ENCODE measurements at regions not wholly inside any gene's neighbourhood (a gene's known extent, or its start where the extent isn't known, plus 50 kb on each side); places are given as distances from the start of the nearest gene placed in this dataset.
"Not testable (repeated sequence)": the region's sequence is repeated elsewhere in the genome, so short reads cannot be mapped to it uniquely, and the experiment has no call there.

GRCh38 chr4:72690771-72691170 lies 121.8 kb upstream of the ADAMTS3 start:
- WGBS, 2 experiments (ENCODE audit: insufficient coverage in 2 of 2): 50% methylated on average over 1 of the region's 1 CpG; no CpG with 5 or more reads in 1 of the 2 experiments
- Histone ChIP-seq H3K4me3 (ENCODE audit: extremely low read depth, insufficient read depth, low read length, poor library complexity, severe bottlenecking) (no peak overlapping the region), H3K9me3 (ENCODE audit: control insufficient read depth, low read length) (no peaks in the 10 kb centered on the region), H3K27ac (ENCODE audit: low read depth, low read length, severe bottlenecking) (no peak overlapping the region), H3K36me3 (ENCODE audit: control insufficient read depth, insufficient read depth, low read length) (no peaks in the 10 kb centered on the region), H3K4me1 (ENCODE audit: control insufficient read depth, insufficient read depth, low read length, poor library complexity, severe bottlenecking) (no peaks in the 10 kb centered on the region)

GRCh38 chr4:72689923-72690322 lies 120.9 kb upstream of the ADAMTS3 start:
- no peaks in the 10 kb centered on the region for H3K9me3 ChIP-seq (ENCODE audit: control insufficient read depth, low read length)
- no peak overlapping the region for H3K27ac ChIP-seq (ENCODE audit: low read depth, low read length, severe bottlenecking)
- no CpG with 5 or more reads among the region's 1 CpG for WGBS, 2 experiments (ENCODE audit: insufficient coverage in 2 of 2)
- no peaks in the 10 kb centered on the region for H3K36me3 ChIP-seq (ENCODE audit: control insufficient read depth, insufficient read depth, low read length)
- H3K4me1 ChIP-seq (ENCODE audit: control insufficient read depth, insufficient read depth, low read length, poor library complexity, severe bottlenecking): no peaks in the 10 kb centered on the region
- H3K4me3 ChIP-seq (ENCODE audit: extremely low read depth, insufficient read depth, low read length, poor library complexity, severe bottlenecking): no peak overlapping the region

- not testable (repeated sequence) for H3K9me3 ChIP-seq (ENCODE audit: control insufficient read depth, low read length); H3K36me3 ChIP-seq (ENCODE audit: control insufficient read depth, insufficient read depth, low read length); H3K27ac ChIP-seq (ENCODE audit: low read depth, low read length, severe bottlenecking); H3K4me3 ChIP-seq (ENCODE audit: extremely low read depth, insufficient read depth, low read length, poor library complexity, severe bottlenecking); H3K4me1 ChIP-seq (ENCODE audit: control insufficient read depth, insufficient read depth, low read length, poor library complexity, severe bottlenecking)
- WGBS, 2 experiments (ENCODE audit: insufficient coverage in 2 of 2): 100% methylated on average over 1 of the region's 2 CpGs; no CpG with 5 or more reads in 1 of the 2 experiments
These were observed 117.4 kb upstream of the ADAMTS3 start for GRCh38 chr4:72686390-72686789.

- H3K4me3 ChIP-seq (ENCODE audit: extremely low read depth, insufficient read depth, low read length, poor library complexity, severe bottlenecking): no peak overlapping the region
- H3K27ac ChIP-seq (ENCODE audit: low read depth, low read length, severe bottlenecking): no peak overlapping the region
- no peaks in the 10 kb centered on the region for H3K4me1 ChIP-seq (ENCODE audit: control insufficient read depth, insufficient read depth, low read length, poor library complexity, severe bottlenecking)
- WGBS, 2 experiments (ENCODE audit: insufficient coverage in 2 of 2): 80 to 100% methylated on average over 1 to 2 of the region's 2 CpGs
- no peaks in the 10 kb centered on the region for H3K36me3 ChIP-seq (ENCODE audit: control insufficient read depth, insufficient read depth, low read length)
- no peaks in the 10 kb centered on the region for H3K9me3 ChIP-seq (ENCODE audit: control insufficient read depth, low read length)
These were observed 110.6 kb upstream of the ADAMTS3 start for GRCh38 chr4:72679666-72680065.

- Histone ChIP-seq H3K9me3 (ENCODE audit: control insufficient read depth, low read length) (no peaks in the 10 kb centered on the region), H3K36me3 (ENCODE audit: control insufficient read depth, insufficient read depth, low read length) (no peaks in the 10 kb centered on the region), H3K4me3 (ENCODE audit: extremely low read depth, insufficient read depth, low read length, poor library complexity, severe bottlenecking) (no peak overlapping the region), H3K4me1 (ENCODE audit: control insufficient read depth, insufficient read depth, low read length, poor library complexity, severe bottlenecking) (no peaks in the 10 kb centered on the region), H3K27ac (ENCODE audit: low read depth, low read length, severe bottlenecking) (no peak overlapping the region)
These were observed 108.9 kb upstream of the ADAMTS3 start for GRCh38 chr4:72677886-72678285.

- Histone ChIP-seq H3K4me3 (ENCODE audit: extremely low read depth, insufficient read depth, low read length, poor library complexity, severe bottlenecking) (no peak overlapping the region), H3K9me3 (ENCODE audit: control insufficient read depth, low read length) (no peaks in the 10 kb centered on the region), H3K27ac (ENCODE audit: low read depth, low read length, severe bottlenecking) (no peak overlapping the region), H3K4me1 (ENCODE audit: control insufficient read depth, insufficient read depth, low read length, poor library complexity, severe bottlenecking) (no peaks in the 10 kb centered on the region), H3K36me3 (ENCODE audit: control insufficient read depth, insufficient read depth, low read length) (no peaks in the 10 kb centered on the region)
- 67 to 88% methylated on average over 1 of the region's 4 CpGs for WGBS, 2 experiments (ENCODE audit: insufficient coverage in 2 of 2)
These were observed 108.2 kb upstream of the ADAMTS3 start for GRCh38 chr4:72677265-72677664.

- Histone ChIP-seq H3K36me3 (ENCODE audit: control insufficient read depth, insufficient read depth, low read length) (no peaks in the 10 kb centered on the region), H3K4me1 (ENCODE audit: control insufficient read depth, insufficient read depth, low read length, poor library complexity, severe bottlenecking) (no peaks in the 10 kb centered on the region), H3K27ac (ENCODE audit: low read depth, low read length, severe bottlenecking) (no peak overlapping the region), H3K9me3 (ENCODE audit: control insufficient read depth, low read length) (no peaks in the 10 kb centered on the region), H3K4me3 (ENCODE audit: extremely low read depth, insufficient read depth, low read length, poor library complexity, severe bottlenecking) (no peak overlapping the region)
- 60% methylated on average over 1 of the region's 3 CpGs; no CpG with 5 or more reads in 1 of the 2 experiments for WGBS, 2 experiments (ENCODE audit: insufficient coverage in 2 of 2)
These were observed 103.0 kb upstream of the ADAMTS3 start for GRCh38 chr4:72671980-72672379.

- WGBS, 2 experiments (ENCODE audit: insufficient coverage in 2 of 2): 89 to 100% methylated on average over 2 to 3 of the region's 4 CpGs
- no peaks in the 10 kb centered on the region for H3K36me3 ChIP-seq (ENCODE audit: control insufficient read depth, insufficient read depth, low read length)
- H3K4me3 ChIP-seq (ENCODE audit: extremely low read depth, insufficient read depth, low read length, poor library complexity, severe bottlenecking): no peak overlapping the region
- no peaks in the 10 kb centered on the region for H3K4me1 ChIP-seq (ENCODE audit: control insufficient read depth, insufficient read depth, low read length, poor library complexity, severe bottlenecking)
- no peak overlapping the region for H3K27ac ChIP-seq (ENCODE audit: low read depth, low read length, severe bottlenecking)
- H3K9me3 ChIP-seq (ENCODE audit: control insufficient read depth, low read length): no peaks in the 10 kb centered on the region
These were observed 101.5 kb upstream of the ADAMTS3 start for GRCh38 chr4:72670521-72670920.

- WGBS, 2 experiments (ENCODE audit: insufficient coverage in 2 of 2): 70 to 85% methylated on average over 3 to 4 of the region's 9 CpGs
- Histone ChIP-seq H3K4me3 (ENCODE audit: extremely low read depth, insufficient read depth, low read length, poor library complexity, severe bottlenecking) (no peak overlapping the region), H3K4me1 (ENCODE audit: control insufficient read depth, insufficient read depth, low read length, poor library complexity, severe bottlenecking) (no peaks in the 10 kb centered on the region), H3K9me3 (ENCODE audit: control insufficient read depth, low read length) (no peaks in the 10 kb centered on the region), H3K27ac (ENCODE audit: low read depth, low read length, severe bottlenecking) (no peak overlapping the region), H3K36me3 (ENCODE audit: control insufficient read depth, insufficient read depth, low read length) (no peaks in the 10 kb centered on the region)
These were observed 97.9 kb upstream of the ADAMTS3 start for GRCh38 chr4:72666910-72667309.

- WGBS, 2 experiments (ENCODE audit: insufficient coverage in 2 of 2): no CpG with 5 or more reads among the region's 3 CpGs
- Histone ChIP-seq H3K9me3 (ENCODE audit: control insufficient read depth, low read length) (no peaks in the 10 kb centered on the region), H3K4me1 (ENCODE audit: control insufficient read depth, insufficient read depth, low read length, poor library complexity, severe bottlenecking) (no peaks in the 10 kb centered on the region), H3K36me3 (ENCODE audit: control insufficient read depth, insufficient read depth, low read length) (no peaks in the 10 kb centered on the region), H3K4me3 (ENCODE audit: extremely low read depth, insufficient read depth, low read length, poor library complexity, severe bottlenecking) (no peak overlapping the region), H3K27ac (ENCODE audit: low read depth, low read length, severe bottlenecking) (no peak overlapping the region)
These were observed 96.3 kb upstream of the ADAMTS3 start for GRCh38 chr4:72665171-72665968.

GRCh38 chr4:72663828-72664227 lies 94.8 kb upstream of the ADAMTS3 start:
- H3K36me3 ChIP-seq (ENCODE audit: control insufficient read depth, insufficient read depth, low read length): no peaks in the 10 kb centered on the region
- H3K9me3 ChIP-seq (ENCODE audit: control insufficient read depth, low read length): no peaks in the 10 kb centered on the region
- WGBS, 2 experiments (ENCODE audit: insufficient coverage in 2 of 2): 21 to 34% methylated on average over 2 to 3 of the region's 4 CpGs
- H3K4me3 ChIP-seq (ENCODE audit: extremely low read depth, insufficient read depth, low read length, poor library complexity, severe bottlenecking): no peak overlapping the region
- no peak overlapping the region for H3K27ac ChIP-seq (ENCODE audit: low read depth, low read length, severe bottlenecking)
- no peaks in the 10 kb centered on the region for H3K4me1 ChIP-seq (ENCODE audit: control insufficient read depth, insufficient read depth, low read length, poor library complexity, severe bottlenecking)
